Endothelial cell of umbilical vein (primary cell): ENCODE measurements at regions not wholly inside any gene's neighbourhood (a gene's known extent, or its start where the extent isn't known, plus 50 kb on each side); places are given as distances from the start of the nearest gene placed in this dataset.

ENCODE experiments used
- CTCF ChIP-seq, 2 donors: IDR thresholded peaks; 1 replicate in 1 of 2; 2 replicates in 1 of 2; pipeline ENCODE4 v1.5.1; 2011; ENCODE audit warnings: low read length in 2 of 2, mild to moderate bottlenecking in 2 of 2, moderate library complexity in 2 of 2, control low read depth in 1 of 2, inconsistent platforms in 1 of 2, low read depth in 1 of 2; ENCODE audit not compliant: insufficient read depth in 1 of 2; ENCODE audit errors: extremely low read depth in 1 of 2
- EZH2 ChIP-seq: IDR thresholded peaks from 2 replicates; pipeline ENCODE4 v1.6.1; 2012; ENCODE audit warnings: borderline replicate concordance, low read depth, mild to moderate bottlenecking, moderate library complexity, low read length, inconsistent platforms; ENCODE audit not compliant: severe bottlenecking
- JUN ChIP-seq: IDR thresholded peaks from 2 replicates; pipeline ENCODE4 v1.6.1; 2011; ENCODE audit warnings: borderline replicate concordance, low read depth; ENCODE audit not compliant: insufficient read length, insufficient read depth
- MAX ChIP-seq: IDR thresholded peaks from 2 replicates; pipeline ENCODE4 v1.6.1; 2011; ENCODE audit not compliant: insufficient read depth, insufficient read length
- POLR2A ChIP-seq: IDR thresholded peaks from 2 replicates; pipeline ENCODE4 v1.6.1; 2012; ENCODE audit warnings: low read depth, mild to moderate bottlenecking, control low read depth, low read length
- POLR2AphosphoS5 ChIP-seq: IDR thresholded peaks from 2 replicates; pipeline ENCODE4 v1.6.1; 2012; ENCODE audit warnings: low read depth, mild to moderate bottlenecking, control low read depth, low read length, moderate library complexity; ENCODE audit not compliant: insufficient read depth

DNA sequence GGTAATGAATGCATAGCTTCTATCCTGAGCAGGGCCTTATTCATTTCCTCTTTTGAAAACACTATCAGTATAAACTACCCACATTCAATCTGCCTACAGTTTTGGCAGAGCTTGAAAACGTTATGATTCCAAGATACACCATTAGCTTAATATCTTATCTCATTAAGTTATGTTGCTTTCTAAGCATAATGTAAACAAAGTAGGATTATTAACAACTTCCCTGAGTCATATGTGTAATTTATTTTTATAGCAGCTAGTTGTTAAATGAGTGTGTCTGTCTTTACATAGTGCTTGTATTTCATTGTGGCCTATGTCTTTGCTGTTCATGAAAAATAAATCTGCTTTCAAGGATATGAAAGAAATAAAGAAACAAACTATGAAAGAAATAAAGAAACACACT, 106.2 kb upstream of the DLX6 start:
- no peak for TF ChIP-seq CTCF (IDR thresholded peaks at IDR 0.05; ENCODE audit: extremely low read depth in 1 of 2, insufficient read depth in 1 of 2, low read depth in 1 of 2, low read length in 2 of 2)
- no peak for TF ChIP-seq POLR2AphosphoS5
- no peak for TF ChIP-seq JUN
- TF ChIP-seq POLR2A: no peak
- TF ChIP-seq EZH2: no peak
- no peak for TF ChIP-seq MAX
